Stimulated activated CD4-positive, alpha-beta T cell treated with anti-CD3 and anti-CD28 coated beads, Interleukin-15, amount 100 ng/mL, for 1 hour (primary cell): ENCODE measurements at regions not wholly inside any gene's neighbourhood (a gene's known extent, or its start where the extent isn't known, plus 50 kb on each side); places are given as distances from the start of the nearest gene placed in this dataset.

ENCODE experiments used
- DNase-seq, 2 donors: peaks; one replicate each; pipeline ENCODE4 v3.0.0-alpha.2; 2020; ENCODE audit warnings: low read depth in 1 of 2, low spot score in 1 of 2

DNA sequence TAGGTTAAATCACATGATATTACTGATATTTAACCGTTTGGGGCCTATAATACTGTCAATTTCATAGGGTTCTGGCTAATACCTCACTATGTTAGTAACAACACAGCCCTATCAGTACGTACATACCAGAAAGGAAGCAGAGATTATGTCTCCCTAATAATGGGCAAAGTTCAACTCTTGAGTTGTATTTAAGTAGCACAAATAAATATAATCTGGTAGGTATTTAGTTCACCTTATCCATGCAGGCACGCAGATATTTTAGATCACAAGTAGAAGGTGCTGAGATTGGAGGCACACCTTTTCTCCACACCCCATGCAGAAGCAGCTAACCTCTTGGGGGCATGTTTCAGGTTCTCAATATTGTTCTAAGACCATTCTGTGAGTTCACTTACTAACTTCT lies 118.9 kb downstream of the IRS1 start:
- no peak for DNase-seq

DNA sequence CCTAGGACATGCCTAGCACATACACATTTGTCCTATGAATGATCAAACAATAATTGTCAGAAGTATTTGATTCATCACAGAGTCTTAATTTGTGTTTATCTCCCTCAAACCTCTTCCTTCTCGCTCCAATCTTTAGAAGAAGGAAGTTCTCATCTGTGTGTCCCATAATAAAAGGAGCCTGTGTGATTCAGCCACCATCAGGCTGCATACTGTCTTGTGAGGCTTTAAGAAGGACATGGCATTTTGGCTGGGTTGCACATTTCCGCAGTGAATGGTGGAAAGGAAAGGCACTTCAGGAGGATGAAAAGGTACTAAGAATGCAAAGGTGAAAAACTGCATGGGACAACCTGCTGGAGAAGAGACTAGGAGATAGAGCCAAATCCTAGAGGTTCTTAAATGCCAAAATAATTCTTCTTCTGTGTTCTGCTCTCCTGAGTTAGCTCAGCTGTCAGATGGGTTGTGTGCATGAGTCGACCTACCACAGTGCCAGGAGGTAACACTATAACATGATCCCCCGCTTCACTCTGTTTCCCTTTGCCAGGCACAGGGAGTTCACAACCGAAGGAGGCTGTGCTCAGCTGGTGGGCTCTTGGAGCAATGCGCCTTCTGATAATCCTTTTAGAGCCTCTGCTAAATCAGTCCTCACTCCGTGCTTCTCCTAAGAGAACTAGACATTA lies 120.1 kb downstream of the IRS1 start:
- no peak for DNase-seq

DNA sequence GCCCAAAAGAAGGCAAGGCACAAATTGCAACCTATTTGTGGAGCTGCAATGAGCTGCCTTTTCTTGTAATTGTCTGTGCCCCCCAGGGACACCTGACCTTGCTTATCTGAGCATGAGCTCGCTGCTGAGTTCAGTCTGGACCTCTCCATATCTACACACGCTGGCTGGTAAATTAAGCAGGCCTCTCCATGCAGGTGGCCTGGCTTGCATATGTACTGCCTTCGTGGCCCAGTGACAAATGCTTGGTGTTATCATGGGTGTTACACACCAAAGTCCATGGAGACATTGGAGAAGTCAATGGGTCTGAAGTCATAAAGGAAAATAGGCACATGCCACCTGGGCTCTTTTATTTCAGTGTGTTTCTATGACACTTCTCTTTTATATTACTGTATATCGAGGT lies 121.2 kb downstream of the IRS1 start:
- DNase-seq, result no peak

DNA sequence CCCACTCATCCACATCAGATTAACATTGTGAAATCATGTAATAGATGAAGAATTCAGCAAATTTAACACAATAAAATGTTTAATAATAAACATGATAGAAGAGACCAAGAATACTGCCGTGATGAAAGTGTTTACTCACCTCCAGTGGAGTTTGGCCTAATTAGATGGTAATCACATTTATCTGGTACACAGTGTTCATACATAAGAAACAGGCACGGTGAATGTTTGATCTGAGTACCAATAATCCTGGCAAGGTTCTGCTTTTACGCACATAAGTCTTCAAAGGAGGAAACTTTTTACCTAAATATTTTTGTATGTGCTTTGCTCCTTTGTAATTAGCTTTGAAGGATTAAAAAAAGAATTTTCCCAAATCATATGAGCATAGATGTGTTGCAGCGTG lies 122.5 kb downstream of the IRS1 start:
- no peak for DNase-seq

DNA sequence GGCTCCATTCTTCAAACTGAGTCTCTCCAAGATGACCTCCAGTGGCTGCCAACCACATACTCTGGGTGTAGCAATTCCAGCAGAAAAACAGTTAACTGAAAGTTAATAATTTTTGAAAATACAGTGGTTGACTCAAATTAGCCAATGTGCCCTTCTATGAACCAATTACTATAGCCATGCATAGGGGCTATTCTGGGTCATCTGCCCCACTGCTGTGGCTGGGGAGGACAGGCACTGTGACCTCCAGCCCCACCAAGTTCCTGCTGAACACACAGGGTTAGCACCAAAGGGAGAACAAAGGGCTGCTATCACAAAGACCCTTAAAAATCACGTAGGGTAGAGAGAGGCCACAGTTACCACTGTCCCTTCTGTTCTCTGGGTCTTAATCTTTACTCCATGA lies 123.0 kb downstream of the IRS1 start:
- DNase-seq, result no peak

DNA sequence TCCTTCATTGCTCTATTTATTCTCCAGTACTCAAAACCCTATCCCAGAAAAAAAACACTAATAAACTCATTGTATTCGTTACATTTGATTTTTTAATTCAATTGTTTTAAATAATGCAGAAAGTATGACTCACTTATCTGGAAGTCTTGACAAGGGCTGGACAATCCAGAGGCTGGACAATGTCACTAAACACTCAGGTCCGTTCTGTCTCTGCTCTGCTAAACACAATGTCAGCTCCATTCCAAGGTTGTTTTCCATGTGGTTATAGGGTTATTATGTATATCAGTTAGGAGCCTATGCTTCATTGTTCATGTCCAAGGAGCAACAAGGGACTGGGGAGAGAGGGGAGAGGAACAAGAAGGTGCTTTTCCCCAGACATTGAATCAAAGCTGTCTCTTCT lies 125.5 kb downstream of the IRS1 start:
- DNase-seq, result no peak

DNA sequence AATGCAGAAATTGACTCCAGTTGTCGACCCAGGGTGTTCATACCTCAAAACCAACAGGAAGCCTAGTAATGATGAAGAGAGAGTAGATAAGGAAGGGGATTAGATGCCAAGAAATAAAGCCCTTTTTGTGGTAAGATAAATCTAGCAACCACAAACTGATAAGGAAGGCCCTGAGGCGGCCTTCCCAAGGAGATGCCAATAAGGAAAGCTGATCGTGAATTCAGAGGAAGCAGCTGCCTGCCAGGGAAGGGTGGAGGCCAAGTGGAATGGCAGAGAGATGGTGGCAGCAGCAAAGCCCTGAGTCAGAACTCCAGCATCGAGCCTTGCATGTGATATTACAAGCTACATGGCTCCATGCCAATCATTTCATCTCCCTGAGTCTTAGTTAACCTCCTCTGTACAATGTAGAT lies 126.3 kb downstream of the IRS1 start:
- no peak for DNase-seq

DNA sequence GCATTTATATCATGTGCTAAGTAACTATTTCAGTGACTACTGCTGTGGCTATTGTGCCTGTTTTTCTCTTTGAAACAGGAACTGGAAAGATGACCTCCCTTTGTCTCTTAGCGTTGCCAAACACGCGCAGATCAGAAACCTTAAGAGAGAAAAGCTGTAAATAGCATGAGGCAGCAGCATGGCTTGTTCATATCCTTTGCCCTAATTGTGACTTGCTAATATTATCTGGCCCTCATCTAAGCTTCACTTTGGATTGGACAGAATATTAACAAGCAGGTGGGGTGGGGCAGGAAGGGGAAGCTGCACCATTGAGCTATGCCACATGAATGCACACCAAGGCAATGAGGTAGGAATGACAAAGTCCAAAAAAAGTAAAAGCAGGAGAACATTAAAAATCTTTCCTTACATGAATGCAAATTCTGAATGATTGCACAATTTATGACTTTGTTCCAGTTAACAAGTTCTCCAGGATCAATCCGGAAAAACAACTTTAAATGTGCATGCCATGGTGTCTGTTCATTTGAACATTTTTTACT lies 128.4 kb downstream of the IRS1 start:
- no peak for DNase-seq

DNA sequence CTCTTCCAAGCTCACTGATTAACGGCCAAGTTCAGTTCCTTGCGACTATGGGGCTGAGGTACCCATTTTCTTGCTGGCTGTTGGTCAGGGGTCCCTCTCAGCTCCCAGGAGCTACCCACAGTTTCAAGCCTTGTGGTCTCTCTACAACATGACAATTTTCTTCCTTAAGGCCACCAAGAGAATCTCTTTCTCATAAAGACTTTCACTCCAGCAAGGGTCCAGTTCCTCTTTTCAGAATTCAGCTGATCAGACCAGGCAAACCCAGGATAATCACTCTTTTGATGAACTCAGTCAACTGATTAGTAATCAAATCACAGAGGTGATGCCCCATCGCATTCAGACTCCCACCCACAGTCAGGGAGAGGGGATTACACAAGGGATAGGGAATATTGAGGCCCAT lies 129.7 kb downstream of the IRS1 start:
- no peak for DNase-seq

DNA sequence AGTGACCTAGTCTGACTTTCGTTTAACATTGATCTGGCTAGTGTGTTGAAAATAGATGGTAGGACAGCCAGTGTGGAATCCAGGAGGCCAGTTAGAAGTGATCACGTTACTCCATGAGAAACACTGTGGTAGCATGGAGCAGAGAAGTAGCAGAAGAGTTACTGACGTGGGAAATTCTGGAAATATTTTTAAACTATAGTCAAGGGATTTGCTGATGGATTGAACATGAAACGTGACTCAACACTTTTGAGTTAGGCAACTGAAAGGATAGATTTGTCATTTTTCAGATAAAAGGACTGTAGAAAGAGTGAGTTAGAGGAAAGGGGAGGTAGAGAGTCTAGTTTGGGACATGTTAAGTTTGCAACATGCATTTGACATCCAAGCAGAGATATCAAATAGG lies 130.4 kb downstream of the IRS1 start:
- DNase-seq, result no peak

DNA sequence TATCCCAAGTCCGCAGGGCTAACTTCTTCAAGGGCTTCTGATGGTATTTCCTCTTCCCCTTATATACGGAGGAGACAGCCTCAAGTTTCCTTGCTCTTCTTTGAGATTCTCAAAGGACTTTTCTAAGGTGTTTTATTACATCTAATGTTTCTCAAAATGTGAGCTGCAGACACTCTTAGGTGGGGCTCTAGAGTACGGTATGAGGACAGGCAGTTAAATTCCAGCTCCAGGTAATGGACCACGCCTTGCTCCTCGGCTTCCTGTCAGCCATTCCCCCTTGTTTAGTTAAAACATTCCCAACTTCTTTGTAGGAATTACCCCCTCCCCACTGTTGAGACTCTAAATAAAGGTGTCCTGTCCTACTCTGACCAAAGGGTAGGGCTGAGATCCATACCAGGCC lies 131.9 kb downstream of the IRS1 start:
- no peak for DNase-seq

DNA sequence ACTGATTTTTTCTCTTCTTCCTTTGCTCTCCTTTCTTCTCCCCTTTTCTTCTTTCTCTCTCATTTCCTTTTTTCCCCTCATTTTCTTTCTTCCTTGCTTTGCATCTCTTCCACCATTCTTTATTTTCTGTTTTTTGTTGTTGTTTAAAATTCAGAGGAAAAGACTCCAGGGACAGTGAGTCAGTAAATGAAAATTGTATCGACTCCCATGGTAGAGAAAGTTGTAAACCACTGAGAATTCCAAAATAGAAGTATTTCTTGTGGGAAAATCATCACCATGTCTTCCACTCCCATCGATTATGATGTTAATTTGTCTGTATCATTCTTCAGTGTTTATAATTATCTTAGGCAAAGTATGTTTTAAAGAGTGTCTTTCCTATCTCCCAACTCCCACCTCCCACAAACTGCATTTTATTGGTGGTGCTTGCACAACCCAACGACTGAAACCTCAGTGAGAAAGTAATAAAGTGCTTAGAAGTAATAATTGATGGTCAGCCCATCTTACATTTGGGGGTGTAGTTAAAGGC lies 134.3 kb downstream of the IRS1 start:
- DNase-seq, result no peak

DNA sequence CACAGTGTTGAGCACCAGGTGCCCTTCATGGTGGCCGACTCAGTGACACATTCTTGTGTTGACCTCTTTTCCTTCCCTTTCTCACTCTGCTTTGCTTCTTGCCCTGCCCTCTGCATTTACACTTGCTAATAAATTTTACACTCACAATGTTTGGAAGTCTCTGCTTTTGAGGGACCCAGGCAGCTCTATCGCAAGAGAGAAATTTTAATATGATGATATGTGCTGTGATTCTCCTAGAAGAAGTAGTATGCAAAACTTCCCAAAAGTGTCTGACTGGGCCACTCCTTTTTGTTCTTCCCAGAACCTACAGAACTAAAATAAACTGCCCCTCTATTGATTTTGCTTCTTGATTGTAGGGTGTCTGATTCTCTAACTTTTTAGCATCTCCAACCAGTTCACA lies 135.0 kb downstream of the IRS1 start:
- DNase-seq, result no peak

DNA sequence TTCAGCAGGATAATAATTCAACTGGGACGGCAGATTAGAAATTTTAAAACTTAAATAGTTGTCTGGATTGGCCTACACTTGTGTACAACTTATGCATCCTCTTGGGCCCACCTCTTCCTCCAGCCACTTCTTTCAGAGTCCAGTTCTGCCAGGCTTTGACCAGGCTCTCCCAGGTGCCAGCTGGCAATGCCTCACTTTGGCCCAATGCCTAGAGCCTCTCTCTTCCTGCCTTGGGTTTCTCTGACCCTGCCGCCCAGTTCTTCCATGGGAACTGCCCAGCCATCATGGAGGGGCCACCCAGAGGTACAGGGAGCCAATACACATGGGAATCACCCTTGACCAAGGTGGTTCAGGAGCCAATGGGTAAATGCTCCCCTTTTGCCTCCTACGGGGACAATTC lies 135.5 kb downstream of the IRS1 start:
- no peak for DNase-seq

DNA sequence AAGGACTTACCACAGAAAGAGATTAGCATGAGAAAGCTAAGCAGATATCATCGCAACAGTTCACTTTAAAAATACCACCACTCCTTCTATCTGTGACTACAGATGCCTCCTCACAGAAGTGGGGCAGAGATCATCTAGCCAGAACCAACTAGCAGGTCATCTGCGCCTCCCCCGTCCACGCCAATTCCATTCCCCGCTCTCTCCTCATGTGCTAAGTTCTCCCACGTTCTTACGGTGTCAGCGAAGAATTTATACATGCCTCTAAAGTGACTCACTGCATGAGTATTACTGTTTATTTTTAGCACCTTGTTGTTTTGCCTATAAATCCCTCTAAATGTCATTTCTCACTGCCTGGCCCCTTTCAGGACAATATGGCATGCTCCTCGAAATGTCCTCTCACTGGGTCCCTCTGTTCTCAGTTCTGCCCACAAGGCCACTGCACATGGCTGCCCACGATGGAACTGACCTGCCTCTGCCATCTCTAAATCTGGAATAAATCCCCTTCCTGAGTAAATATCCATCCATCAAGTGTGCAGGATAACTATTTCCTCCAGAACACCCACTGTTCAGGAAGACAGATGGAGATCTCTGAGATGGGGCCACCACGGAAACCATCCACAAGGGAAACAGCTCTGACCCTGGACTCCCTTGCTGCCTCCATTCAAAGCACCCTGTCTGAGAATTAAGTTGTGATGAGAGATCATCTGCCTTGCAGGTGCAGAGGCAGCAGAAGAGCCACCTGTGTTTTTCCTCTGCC lies 137.7 kb downstream of the IRS1 start:
- DNase-seq, result no peak

DNA sequence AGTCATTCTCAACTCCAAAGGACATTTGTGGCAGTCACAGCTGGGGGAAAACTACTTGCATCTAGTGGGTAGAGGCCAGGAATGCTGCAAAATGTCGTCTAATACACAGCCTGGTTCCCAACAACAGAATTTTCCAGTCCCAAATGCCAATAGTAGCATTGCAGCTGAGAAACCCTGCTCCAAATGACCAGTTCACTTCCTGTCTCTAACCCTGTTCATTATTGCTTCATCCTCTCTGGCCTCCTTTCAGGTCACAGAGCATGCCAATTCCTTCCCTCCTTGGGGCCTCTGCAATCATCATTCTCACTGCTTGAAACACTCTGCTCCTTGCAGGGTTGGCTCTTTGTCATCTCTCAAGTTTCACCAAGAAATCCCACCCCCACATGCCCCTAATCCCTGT lies 139.1 kb downstream of the IRS1 start:
- DNase-seq, result no peak

DNA sequence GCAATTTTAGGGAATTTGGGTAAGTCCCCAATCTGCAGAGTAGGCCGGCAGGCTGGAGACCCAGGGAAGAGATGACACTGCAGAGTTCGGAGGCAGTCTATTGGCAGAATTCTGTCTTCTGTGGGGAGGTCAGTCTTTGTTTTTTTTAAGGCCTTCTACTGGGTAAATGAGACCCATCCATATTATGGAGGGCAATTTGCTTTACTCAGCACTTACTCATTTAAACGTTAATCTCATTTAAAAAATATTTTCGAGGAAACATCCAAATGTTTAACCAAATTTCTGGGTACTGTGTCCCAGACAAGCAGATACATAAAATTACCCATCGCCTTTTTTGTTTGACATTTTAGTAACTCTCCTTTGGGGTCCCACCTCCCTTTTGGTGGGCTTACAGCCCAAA lies 139.5 kb downstream of the IRS1 start:
- DNase-seq, result no peak

DNA sequence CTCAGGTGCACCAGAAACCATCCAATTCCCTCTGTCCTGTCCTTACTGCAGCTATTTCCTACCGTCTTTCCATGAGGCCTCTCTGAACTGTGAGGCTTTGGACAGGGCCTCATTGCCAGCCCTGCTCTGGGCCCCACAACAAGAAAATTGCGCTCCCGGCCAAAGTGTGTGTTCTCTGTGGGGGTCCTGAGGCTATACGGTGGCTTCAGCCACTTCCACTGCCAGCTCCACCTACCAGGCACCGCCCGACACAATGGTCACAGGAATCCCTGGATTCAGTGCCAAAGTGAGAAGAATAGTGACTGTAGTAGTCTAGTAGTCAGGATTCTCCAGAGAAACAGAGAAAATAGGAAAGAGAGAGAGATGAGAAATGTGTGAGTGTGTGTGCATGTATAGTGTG lies 140.2 kb downstream of the IRS1 start:
- no peak for DNase-seq

DNA sequence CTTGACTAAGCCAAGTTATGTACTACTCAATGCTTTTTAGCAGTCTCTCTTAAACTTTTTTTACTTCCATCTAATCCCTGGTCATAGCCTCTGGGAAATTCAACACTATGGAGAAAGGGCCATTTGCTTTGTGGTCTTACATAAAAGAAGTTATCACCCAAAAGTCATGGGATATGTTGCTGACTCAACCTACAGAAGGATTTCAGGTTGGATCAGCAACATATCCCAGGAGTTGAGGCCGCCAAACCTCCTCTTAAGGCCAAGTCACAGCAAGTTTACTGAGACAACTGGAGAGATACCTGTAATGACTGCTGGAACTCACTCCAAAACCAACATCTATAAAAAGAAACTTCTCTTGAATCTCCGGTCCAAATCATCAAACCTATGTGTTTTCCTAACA lies 141.1 kb downstream of the IRS1 start:
- no peak for DNase-seq

DNA sequence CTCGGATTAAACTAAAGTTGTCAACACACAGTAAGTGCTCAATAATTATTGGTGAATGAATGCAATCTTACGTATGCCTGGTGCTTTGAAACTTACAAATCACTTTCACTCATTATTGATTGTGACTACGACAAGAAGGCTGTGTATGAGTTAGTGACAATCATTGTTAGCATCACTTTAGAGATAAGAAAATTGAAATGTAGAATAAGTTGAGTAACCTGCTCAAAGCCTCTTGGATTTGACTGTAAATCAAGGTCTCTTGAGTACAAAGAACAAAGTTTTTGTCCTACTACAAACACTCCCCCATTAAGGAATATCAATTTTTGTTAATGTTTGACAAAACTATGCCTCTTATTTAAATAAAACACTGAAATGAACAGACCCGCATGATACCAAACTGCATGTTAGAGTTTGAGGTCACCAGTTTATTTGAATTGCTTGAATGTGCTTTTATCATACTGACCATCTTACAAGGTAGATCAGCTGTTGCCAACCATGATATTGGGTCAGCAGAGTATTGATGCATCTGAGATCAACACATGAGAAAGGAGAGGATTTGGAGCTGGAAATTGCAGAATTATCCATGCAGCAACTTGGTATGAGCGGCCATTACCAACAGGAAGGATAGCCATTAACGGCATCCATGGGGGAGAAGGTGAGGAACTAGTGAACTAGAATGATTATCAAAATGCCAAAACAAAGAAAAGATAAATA lies 142.1 kb downstream of the IRS1 start:
- DNase-seq, result no peak

DNA sequence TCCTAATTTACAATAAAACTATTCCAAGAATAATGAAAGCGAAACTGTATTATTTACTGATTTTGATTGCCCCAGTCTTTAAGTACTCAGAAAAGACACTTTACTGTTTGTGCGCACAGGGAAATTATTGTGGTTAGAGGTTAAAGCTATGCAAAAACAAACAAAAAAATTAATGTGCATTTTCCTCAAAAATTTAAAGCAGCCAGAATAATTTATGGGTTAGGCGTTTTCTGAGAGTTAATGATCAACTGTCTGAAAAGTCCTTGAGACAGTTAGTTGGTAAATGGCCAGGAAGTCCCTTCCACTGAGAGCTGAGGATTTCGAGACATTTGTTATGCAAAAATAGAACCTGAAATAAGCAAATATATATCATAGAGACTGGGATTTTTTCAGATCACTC lies 143.3 kb downstream of the IRS1 start:
- no peak for DNase-seq

DNA sequence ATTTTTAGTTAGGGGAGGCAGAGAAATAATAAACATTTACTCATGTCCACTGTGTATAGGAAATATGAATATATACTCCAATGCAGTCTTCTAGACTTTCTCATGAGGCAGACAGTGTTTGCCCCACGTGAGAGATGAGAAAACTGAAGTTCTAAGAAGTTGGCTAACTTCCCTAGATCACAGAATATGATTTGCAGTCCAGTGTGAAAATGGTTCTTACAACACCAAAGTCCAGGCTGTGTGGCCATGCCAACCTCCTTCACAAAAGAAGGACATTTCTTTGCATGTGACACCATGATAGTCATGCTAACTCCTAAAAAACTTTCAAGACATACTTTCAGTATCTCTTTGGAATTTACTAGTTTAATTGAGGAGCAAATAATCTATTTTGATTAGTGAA lies 143.7 kb downstream of the IRS1 start:
- DNase-seq, result no peak
